Heart left ventricle (tissue), 13 donors: ENCODE measurements at regions not wholly inside any gene's neighbourhood (a gene's known extent, or its start where the extent isn't known, plus 50 kb on each side); places are given as distances from the start of the nearest gene placed in this dataset.

Experiments
- CTCF ChIP-seq, 12 donors: fragments of 200-600 bp; sonication (generic) in 4 of 12; IDR thresholded peaks; one replicate each; pipeline versions ENCODE4 v1.5.0 to v1.8.0; 2018 to 2022; ENCODE audit warnings: antibody characterized with exemption in 12 of 12, mild to moderate bottlenecking in 5 of 12
- POLR2A ChIP-seq, 2 donors: fragments of 450-650 bp; IDR thresholded peaks; one replicate each; pipeline ENCODE4 v1.6.1; 2017; ENCODE audit warnings: antibody characterized with exemption in 2 of 2, mild to moderate bottlenecking in 2 of 2, moderate library complexity in 2 of 2
- donor health status: ischemic (EF 13 %, LVEDD 7.1; RV severe dilation, severe dysfunction).
- donor health status: DM: no; HTN: yes; CAD: no.
- donor health status: DM: no; HTN: no; CAD: no.
- donor health status: ischemic (EF 25% LVEDD 6.9; RV normal size, moderate dysfunction).
- donor health status: ischemic (EF 25% LVEDD 5.7; RV mildly dilated, moderate dysfunction).
- donor health status: ischemic (EF 35%, LVEDD 5.7; RV mildly dilated, moderate dysfunction).
- donor health status: nonischemic (EF 11% LVEDD 7.7; RV severe dilation, severe dysfunction).
- donor health status: DM: yes; HTN: yes; CAD: no.
- donor health status: PGD.
- donor health status: ischemic (EF 29% LVEDD 5.4; RV normal size, mild dysfunction).
- donor health status: nonischemic (EF 23%, LVEDD 6.1; RV moderate dilation, normal function).

GRCh38 chr5:3304346-3304745 is 291.3 kb upstream of the IRX1 start:
- no peak for TF ChIP-seq CTCF (IDR thresholded peaks at IDR 0.05)
- no peak for TF ChIP-seq POLR2A (IDR thresholded peaks at IDR 0.05)
